Daoy (cell line): ENCODE measurements at regions not wholly inside any gene's neighbourhood (a gene's known extent, or its start where the extent isn't known, plus 50 kb on each side); places are given as distances from the start of the nearest gene placed in this dataset.
A peak's percentile ranks its signal among the peaks of the same experiment; 100 is the strongest.
"Not testable (repeated sequence)": the region's sequence is repeated elsewhere in the genome, so short reads cannot be mapped to it uniquely, and the experiment has no call there.

ENCODE experiments used
- DNase-seq: peaks from one replicate; pipeline ENCODE4 v3.0.0-alpha.2; 2015; ENCODE audit warnings: low read depth

GRCh38 chrX:131826572-131826971 is 196.5 kb upstream of the STK26 start:
- no peak for DNase-seq

GRCh38 chrX:131827935-131828334 is 195.2 kb upstream of the STK26 start:
- DNase-seq, result peak; percentile 50

GRCh38 chrX:131828482-131828881 is 194.6 kb upstream of the STK26 start:
- DNase-seq, result no peak

DNA sequence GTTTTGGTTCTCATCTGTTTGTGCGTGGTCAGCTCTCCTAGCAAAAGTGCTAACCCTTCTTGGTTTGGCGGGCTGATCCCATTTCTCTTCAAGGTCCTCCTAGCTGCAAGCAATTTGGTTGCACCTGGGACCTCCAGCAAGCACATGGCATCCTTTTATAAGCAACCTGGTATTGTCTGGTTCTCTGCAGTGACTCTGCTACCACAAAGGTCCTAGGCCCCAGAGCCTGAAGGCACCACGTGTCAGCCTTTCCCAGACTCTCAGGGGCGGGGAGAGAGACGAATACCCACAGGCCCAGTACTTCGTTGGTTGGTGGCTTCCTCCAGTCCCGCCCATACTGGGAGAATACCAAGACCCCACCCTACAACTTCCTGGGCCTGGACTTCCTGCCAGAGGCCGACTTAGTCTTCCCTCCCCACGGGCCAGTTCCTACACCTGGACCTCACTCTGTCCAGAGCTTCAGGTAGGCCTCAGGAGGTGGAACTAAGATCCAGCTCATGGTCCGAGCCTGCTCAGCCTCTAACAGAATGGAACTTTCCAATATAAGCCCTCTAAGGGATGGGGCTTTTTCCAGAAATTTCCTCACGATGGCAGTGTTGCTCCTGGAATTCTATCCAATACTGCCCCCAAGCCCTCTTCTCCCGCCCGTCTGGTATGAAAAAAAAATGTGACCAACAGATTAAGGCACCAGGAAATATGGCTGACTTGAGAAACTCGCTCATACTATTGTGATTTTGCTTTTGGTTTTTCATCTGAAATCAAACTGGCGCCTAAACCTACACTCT is 192.5 kb upstream of the STK26 start:
- peak; percentile 90 for DNase-seq

- DNase-seq, result peak; percentile 6
These were observed 191.9 kb upstream of the STK26 start for GRCh38 chrX:131831185-131831520.

DNA sequence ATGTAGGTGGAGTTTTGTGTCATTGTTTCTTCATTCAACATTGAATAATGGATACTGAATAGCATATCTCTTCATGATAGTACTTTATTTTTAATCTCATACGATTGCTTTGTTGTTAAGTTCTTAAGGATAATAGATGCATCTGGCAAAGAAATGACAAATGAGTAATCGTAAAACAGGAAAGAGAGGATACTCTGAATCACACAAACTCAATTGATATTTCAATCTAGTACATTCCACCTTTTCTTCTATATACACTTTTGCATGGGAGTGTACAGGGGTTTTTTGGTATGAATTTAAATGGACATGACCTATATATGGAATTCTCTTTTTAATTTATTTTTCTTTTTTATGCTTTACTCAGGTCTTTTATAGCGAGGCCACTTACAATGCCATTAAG is 186.9 kb upstream of the STK26 start:
- DNase-seq, result no peak

- no peak for DNase-seq
These were observed 185.8 kb upstream of the STK26 start for GRCh38 chrX:131837325-131837724.

GRCh38 chrX:131840799-131841495 is 182.2 kb upstream of the STK26 start:
- no peak for DNase-seq

DNA sequence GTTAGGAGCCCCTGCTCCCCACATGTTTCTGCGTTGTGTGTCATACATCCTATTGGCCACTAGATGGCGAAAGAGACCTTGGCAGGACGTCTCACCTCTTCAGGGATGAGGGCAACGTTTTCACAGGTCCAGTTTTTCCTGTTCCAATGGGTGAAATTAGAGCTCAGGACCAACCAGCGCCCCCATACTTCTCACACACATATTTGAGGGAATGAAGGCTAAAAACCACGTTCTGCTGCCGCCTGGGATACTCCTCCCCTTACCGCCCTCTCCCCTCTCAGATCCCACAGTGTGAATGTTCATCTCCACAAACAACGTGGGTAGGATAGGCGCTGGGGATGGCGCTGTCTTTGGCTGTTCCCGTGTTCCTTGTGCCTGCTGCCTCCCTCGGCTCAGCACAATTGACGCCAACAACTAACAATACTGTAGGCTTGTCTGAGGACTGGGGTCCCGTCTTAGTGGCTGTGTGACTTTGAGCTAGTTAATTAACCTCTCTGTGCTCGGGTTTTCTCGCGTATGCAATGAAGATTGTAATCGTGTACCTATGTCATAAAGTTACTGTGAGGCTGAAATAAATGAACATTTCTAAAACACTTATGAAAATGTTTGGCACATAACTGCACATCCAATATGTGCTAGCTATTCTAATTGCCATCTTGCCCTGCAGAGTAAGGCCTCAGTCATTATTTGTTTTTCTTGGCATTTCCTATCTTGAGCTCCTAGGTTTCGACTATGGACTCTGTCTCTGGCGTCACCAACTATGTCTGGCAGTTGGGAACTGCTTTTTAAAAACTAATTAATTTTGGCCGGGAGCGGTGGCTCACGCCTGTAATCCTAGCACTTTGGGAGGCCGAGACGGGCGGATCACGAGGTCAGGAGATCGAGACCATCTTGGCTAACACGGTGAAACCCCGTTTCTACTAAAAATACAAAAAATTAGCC is 181.3 kb upstream of the STK26 start:
- DNase-seq, result peak; percentile 56

GRCh38 chrX:131843987-131844386 is 179.1 kb upstream of the STK26 start:
- no peak for DNase-seq

GRCh38 chrX:131845201-131845600 is 177.9 kb upstream of the STK26 start:
- DNase-seq, result no peak

DNA sequence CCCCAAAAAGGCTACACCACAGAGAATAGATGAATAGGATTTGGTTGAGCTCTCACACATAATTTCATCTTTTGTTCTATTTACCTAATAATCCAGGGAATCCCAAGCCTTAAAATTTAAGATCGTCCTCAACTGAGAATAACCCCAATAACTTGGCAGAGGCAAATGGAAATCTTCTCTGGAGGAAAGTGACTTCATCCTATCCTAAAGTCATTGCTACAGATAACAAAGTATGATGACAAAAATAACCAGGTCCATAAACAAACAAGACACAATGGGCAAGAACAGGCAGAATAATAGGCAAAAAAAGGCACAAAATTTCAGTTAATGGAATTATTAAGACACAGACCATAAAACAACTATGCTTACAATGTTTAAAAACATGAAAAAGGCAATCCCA is 177.3 kb upstream of the STK26 start:
- no peak for DNase-seq

DNA sequence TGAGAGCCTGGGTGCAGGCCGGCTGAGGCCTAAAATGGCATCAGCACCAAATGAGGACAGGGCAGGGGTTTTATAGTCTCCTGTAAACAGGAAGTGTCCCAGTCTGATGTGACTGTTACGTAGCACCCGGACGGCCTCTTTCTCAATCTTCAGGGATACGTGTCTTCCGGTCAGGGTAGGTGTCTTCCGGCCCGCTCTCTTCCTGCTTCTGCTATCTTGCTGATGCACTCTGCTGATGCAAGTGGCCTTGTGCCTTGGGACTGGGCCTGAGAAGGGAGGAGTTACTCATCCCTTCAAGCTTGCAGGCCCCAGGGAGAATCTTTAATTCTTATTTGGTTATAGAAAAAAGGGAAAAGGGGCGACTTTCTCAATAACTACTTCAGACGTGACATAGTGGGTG is 172.1 kb upstream of the STK26 start:
- not testable (repeated sequence) for DNase-seq

- no peak for DNase-seq
These were observed 169.7 kb upstream of the STK26 start for GRCh38 chrX:131853440-131853839.

GRCh38 chrX:131854581-131854980 is 168.5 kb upstream of the STK26 start:
- DNase-seq, result peak; percentile 2

GRCh38 chrX:131861088-131861787 is 161.9 kb upstream of the STK26 start:
- DNase-seq, result no peak

GRCh38 chrX:131862321-131862720 is 160.8 kb upstream of the STK26 start:
- no peak for DNase-seq

DNA sequence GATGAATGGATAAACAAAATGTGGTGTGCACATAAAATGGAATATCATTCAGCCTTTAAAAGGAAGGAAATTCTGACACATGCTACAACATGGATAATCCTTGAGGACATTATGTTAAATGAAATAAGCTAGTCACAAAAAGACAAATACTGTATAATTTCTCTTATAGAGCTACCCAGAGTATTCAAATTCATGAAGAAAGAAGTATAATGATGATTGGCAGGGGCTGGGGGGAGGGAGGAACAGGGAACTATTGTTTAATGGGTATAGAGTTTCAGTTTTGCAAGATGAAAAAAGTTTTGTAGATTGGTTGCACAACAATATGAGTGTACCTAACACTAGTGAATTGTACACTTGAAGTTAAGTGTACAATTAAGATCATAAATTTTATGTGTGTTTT is 153.9 kb upstream of the STK26 start:
- DNase-seq, result no peak

- DNase-seq, result no peak
These were observed 148.8 kb upstream of the STK26 start for GRCh38 chrX:131874300-131874699.

GRCh38 chrX:131875827-131876226 is 147.3 kb upstream of the STK26 start:
- not testable (repeated sequence) for DNase-seq

- no peak for DNase-seq
These were observed 141.9 kb upstream of the STK26 start for GRCh38 chrX:131881194-131881593.

DNA sequence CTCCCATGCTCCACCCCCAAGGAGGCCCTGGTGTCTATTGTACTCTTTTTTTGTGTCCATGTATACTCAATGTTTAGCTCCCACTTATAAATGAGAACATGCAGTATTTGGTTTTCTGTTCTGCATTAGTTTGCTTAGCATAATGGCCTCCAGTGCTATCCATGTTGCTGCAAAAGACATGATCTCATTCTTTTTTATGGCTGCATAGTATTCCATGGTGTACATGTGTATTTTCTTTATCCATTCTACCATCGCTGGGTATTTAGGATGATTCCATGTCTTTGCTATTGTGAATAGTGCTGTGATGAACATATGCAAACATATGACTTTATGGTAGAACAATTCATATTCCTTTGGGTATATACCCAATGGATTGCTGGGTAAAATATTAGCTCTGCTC is 138.1 kb upstream of the STK26 start:
- DNase-seq, result not testable (repeated sequence)
